Lung microvascular endothelial cell (primary cell): ENCODE measurements at regions not wholly inside any gene's neighbourhood (a gene's known extent, or its start where the extent isn't known, plus 50 kb on each side); places are given as distances from the start of the nearest gene placed in this dataset.
"Not testable (repeated sequence)": the region's sequence is repeated elsewhere in the genome, so short reads cannot be mapped to it uniquely, and the experiment has no call there.

ENCODE experiments used
- DNase-seq, 2 donors: peaks; one replicate each; pipeline versions ENCODE4 v3.0.0 to v3.0.0-alpha.2; 2010; ENCODE audit warnings: low read depth in 2 of 2

GRCh38 chr3:94406595-94406994 is 343.7 kb downstream of the NSUN3 start:
- no peak for DNase-seq

- not testable (repeated sequence) for DNase-seq
These were observed 350.1 kb downstream of the NSUN3 start for GRCh38 chr3:94412936-94413335.

- peak in 1 of 2 donors; percentile 3 for DNase-seq
These were observed 350.7 kb downstream of the NSUN3 start for GRCh38 chr3:94413336-94414108.

DNA sequence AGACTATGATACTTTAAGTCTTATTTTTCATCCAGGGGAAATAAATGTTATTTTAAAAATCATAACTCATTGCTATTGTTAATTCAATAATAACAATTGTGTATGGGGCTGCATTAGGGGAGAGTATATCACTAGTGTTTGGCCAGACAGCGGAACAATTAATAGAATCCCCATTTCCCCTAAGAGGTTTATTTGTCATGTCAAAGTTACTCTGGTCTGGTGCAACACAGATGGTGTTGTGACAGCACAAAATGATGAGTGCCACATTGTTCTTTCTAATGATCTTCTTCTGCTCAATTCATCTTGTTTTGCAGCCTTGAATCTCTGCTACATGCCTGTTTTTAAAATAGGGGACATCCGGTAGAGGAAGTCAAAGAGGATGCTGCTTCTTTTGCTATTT is 351.6 kb downstream of the NSUN3 start:
- peak in 1 of 2 donors; percentile 21 for DNase-seq

DNA sequence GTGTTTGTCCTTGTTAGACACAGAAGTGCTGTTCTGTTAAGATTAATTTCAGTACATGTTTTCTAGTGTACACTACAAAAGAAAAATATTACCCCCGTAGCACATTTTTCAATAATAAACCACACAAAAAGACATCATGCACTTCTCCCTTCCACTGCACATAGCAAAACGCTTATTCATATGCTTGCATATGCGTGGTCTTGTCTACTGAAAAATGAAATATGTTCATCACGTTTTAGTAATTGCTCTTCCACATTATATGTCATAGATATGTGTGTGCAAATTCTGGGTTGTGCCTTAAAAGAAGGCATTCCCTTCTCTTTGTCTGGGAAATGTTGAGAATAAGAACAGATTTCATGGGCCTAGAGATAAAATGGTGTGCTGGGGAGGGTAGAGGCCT is 353.9 kb downstream of the NSUN3 start:
- no peak for DNase-seq

- DNase-seq = no peak
These were observed 355.1 kb downstream of the NSUN3 start for GRCh38 chr3:94417963-94418455.

DNA sequence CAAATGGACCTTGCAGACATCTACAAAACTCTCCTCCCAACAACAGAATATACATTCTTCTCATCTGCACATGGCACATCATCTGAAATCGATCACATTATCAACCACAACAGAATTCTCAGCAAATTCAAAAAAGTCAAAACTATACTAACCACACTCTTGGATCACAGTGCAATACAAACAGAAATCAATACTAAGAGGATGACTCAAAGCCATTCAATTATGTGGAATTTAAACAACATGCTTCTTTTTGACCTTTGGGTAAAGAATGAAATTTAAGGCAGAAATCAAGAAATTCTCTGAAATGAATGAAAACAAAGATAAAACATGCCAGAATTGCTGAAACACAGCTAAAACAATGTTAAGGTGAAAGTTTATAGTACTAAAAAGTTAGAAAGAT is 358.1 kb downstream of the NSUN3 start:
- DNase-seq = no peak

DNA sequence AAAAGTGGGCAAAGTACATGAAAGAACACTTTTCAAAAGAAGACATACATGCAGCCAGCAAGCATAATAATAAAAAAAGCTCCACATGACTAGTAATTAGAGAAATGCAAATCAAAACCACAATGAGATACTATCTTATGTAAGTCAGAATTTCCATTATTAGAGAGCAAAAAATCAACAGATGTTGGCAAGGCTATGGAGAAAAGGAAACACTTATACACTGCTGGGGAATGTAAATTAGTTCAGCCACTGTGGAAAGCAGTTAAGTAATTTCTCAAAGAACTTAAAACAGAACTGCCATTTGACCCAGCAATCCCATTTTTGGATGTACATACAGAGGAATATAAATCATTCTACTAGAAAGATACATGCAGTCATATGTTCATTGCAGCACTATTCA is 360.7 kb downstream of the NSUN3 start:
- DNase-seq = no peak

GRCh38 chr3:94429517-94429916 is 366.7 kb downstream of the NSUN3 start:
- no peak for DNase-seq

DNA sequence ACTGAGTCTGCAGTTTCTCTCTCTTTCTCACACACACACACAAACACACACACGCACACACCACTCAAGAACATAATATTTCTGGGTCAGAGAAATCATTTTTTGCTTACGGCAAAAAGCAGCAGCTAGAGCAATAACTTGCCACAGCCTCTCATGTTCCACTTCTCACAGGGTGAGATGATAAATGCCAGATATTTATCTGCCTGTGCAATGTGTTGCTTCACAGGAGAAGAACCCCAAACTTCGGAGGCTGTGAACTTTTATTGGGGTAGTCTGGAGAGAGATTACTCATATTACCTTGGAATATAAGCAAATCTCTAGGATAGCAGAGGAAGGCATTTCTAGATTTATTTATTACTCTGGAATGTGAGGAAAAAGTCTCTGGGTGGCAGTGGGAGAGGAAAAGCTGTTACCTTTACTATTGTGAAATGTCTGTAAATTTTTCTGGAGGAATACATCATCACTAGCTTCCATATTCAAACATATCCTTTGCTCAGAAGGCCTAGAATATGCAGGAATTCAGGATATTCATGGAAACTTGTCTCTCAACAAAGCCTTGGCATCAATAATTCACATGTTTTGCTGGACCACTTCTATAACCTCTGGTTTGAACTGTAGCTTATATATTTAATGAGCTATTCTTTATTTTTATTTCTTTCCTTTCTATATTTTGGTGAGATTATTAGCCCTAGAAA is 369.2 kb downstream of the NSUN3 start:
- no peak for DNase-seq

DNA sequence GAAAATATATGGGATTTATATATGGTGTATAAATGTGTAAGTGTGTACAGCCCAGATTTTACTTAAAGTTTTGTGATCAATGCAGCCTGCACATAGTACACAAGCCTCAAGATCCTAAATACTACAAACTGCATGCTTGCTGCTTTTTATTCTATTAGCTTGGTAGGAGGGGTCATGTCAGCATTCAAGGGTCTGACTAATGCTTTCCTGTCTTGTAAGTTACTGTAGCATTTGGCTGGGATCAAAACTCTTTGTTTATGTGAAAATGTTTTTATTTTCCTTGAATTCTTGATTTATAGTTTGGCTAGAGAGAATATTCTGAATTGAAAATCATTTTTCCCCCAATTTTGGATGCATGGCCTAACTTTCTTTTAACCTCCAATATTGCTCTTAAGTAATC is 370.9 kb downstream of the NSUN3 start:
- DNase-seq = no peak

DNA sequence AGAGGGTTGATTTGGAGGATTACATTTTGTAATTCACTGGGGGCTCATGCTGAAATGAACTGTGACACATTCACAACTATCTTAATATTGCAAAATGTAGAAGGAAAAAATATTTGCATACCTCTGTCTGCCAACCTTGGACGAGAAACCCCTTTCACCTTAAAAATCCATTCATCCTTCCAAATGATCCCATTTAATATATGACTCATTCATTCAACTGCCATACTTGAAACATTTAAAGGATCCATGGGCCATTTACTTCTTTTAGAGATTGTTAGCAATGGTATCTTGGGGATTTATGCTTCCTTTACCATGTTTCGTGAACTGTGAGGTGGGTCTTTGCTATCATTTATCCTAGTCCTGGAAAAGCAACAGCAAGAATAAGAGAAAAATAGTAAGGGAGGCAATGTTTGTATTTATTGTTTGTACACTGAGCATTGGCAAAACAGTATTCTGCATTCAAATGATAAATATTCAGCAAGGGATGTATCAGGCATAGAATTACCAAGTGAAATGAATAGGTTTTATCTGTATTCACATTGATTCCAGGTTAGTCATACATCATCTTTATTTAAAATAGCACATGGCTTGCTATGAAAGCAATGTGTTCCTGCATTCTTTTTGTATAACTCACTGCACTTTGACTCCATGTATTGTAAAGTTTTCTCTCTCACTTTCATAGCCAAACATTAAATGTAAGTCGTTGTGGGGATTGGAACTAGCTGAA is 378.1 kb downstream of the NSUN3 start:
- DNase-seq = peak in 1 of 2 donors; percentile 71

DNA sequence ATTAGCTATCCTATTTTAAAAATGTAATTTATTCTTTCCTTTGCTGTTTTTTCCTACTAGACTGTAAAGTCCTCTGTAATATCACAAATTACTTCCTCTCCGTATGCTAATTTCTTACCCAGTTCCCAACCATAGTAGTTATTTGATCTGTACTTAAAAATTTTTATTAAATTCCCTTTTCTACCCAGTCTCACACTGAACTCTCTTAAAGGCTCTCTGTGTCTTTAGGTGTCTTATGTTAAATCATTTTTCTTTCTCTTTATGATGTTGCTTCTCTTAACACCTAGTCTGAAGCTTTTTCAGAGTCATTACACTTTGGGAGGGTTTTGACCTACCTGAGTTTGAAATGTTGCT is 378.6 kb downstream of the NSUN3 start:
- DNase-seq = no peak

DNA sequence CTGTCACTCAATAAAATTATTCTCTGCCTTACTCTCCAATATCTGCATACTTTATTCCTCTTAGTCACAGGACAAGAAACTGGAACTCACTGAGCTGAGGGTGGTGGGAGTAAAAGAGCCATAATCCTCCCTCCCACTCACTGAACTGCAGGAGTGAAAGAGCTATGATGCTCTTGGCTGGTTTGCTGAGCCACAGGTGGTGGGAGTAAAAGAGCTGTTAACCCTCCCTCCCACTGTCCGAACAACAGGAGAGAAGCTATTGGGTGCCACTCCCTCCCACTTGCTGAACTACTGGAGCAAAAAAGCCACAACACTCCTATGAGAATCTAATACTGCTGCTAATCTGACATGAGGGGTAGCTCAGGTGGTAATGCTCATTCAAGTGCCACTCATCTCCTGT is 391.0 kb downstream of the NSUN3 start:
- DNase-seq = no peak

DNA sequence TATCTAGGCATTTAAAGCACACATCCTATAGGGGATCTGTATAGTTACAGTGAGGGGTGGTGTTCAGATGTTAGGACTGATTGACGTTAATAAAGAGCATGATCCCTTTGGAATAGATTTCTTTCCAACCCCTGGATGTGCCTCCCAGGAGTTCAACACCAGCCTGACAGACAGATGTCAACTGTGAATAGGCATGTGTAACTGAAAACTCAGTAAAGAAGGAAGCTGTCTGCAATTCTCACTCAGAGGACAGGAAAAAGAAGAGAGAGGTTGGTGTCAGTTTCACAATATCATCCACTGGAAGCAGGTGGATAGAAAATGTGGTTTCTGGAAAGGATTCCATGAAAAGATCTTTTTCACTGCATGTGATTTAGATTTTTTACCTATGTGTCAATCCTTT is 396.3 kb downstream of the NSUN3 start:
- DNase-seq = no peak

DNA sequence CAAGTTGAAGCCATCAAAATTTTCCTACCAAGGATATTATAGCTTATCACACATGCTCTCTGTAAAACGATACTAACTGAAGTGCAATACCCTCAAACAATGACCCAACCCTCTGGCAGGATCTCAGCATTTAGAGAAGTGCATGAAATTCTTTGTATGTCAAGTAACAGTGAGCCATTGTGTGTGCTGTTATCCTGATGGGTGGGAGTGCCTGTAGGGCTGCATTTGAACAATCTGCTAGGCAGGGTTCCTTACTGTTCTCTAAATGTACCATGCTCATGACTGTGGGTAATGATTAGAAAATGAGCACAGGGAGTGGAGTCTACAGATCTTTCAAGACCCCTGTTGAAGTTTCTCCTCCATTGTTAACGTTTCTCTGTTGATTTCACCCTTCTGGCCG is 398.1 kb downstream of the NSUN3 start:
- DNase-seq = no peak

- no peak for DNase-seq
These were observed 400.1 kb downstream of the NSUN3 start for GRCh38 chr3:94462931-94463330.

DNA sequence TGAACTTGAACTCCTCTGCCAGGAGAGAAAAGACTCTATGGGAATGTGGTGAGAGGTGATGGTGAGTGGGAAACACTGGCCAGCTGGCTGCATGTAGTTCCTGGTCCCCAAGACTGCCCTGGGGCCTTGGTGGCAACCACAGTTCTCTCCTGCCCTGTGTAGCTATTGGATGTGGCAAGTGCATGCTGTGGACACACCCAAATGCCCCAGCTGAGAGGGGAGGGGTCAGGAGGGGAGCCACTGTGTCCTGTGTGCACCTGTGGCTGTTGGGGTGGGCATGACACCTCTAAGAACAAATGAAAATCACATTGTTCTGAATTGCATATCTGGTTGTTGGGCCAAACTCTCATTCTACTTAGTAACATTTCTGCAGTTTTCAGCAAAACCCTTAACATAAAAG is 409.6 kb downstream of the NSUN3 start:
- no peak for DNase-seq

DNA sequence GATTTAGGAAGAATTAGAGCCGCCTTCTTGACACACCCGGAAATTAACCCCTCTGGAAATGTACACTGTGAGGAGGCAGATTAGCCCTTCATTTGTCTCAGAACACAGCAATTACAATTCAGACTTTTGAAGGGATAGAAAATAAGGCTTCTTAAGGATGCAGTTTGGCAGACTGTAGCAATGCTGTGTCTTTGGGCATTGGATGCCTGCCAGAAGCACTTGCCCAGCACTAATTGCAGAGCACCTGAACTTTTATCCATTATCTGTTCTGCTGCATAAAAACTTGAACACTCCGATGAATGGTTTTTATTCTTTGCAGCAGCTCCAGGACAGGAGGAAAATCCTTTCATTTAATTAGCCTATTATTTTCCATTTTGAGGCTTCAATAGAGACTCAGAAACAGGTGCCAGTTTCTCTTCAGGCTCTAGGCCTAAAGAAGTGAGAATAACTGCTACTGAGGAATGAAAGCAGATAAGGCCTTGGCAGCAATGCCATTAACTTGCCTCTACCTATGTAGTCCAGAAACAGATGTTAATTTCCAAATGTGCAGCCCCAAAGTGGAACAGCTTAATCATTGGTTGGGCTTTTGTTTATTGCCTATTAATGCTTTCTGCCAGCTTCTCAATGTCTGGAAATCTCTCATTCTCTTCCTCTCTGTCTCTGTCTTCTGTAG is 418.5 kb downstream of the NSUN3 start:
- no peak for DNase-seq

DNA sequence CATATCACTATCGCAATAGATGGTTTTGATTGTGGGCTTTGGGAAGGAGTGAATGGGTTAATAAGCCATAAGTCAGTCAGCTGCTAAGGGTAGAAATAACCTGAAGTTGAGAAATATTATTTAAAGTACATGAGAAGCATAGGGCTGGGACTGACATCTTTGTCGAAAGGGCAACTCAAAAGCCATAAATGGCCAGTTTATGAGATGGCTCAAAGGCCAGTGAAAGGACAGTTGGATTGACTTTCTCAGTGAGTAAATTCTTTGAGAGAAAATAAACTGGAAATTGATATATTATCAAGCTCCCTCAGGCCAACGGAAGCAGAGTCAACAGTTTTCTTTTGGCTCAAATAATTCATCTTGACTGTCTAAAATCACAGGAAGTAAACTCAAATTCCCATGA is 419.8 kb downstream of the NSUN3 start:
- no peak for DNase-seq

DNA sequence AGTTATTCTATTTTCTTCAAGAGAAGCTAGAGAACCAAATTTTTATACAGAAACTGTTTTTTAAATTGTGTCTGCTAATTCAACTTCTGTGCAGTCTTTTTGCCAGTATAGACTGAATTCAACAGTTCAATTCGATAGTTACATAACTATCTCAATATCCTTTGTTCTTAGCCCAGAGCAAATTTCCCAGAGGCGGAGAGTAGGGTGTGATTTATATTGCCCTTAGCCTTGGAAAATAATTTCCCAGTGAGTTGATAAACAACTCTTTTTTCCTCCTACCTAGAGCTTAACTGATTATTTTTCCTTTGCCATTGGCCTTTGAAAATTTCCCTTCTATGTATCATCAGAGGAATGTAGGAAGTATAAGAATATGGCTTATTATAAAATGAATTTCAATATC is 420.5 kb downstream of the NSUN3 start:
- DNase-seq = no peak

GRCh38 chr3:94494992-94495391 is 432.1 kb downstream of the NSUN3 start:
- DNase-seq = no peak
